HFFc6 (cell line): ENCODE measurements at regions not wholly inside any gene's neighbourhood (a gene's known extent, or its start where the extent isn't known, plus 50 kb on each side); places are given as distances from the start of the nearest gene placed in this dataset.

ENCODE experiments used
- DNase-seq: peaks from one replicate; pipeline ENCODE4 v3.0.0-alpha.2; 2018
- H3K27ac Mint-ChIP-seq: 2 replicates; pipeline ENCODE4 v1.8.0; 2020; ENCODE audit warnings: mild to moderate bottlenecking, mixed read lengths
- H3K27me3 Mint-ChIP-seq: 2 replicates; pipeline ENCODE4 v1.8.0; 2021; ENCODE audit warnings: mild to moderate bottlenecking, moderate library complexity, mixed read lengths; ENCODE audit not compliant: insufficient read depth
- H3K36me3 Mint-ChIP-seq: 2 replicates; pipeline ENCODE4 v1.8.0; 2021; ENCODE audit warnings: low read depth, mixed read lengths
- H3K4me1 Mint-ChIP-seq: 2 replicates; pipeline ENCODE4 v1.8.0; 2020; ENCODE audit warnings: low read depth, mixed read lengths
- H3K4me3 Mint-ChIP-seq: 2 replicates; pipeline ENCODE4 v1.8.0; 2020; ENCODE audit warnings: mild to moderate bottlenecking, moderate library complexity, mixed read lengths
- H3K9me3 Mint-ChIP-seq: 2 replicates; pipeline ENCODE4 v1.8.0; 2020; ENCODE audit warnings: mild to moderate bottlenecking, mixed read lengths
- CTCF ChIP-seq: fragments of 200-600 bp; sonication (generic); IDR thresholded peaks from 2 replicates; pipeline ENCODE4 v1.5.0; 2021; ENCODE audit warnings: antibody characterized with exemption, mild to moderate bottlenecking

GRCh38 chr11:29129844-29130243 is 887.0 kb downstream of the KCNA4 start:
- TF ChIP-seq CTCF = no peak
- Mint-ChIP-seq H3K27ac (peak overlapping the region; percentile 43), H3K36me3 (no peaks in the 10 kb centered on the region), H3K4me3 (no peak overlapping the region), H3K4me1 (peaks cover 57% of the 10 kb centered on the region), H3K27me3 (no peaks in the 10 kb centered on the region; the same call in 1 of the 2 replicates), H3K9me3 (no peaks in the 10 kb centered on the region)
- peak; percentile 60 for DNase-seq

GRCh38 chr11:29127461-29127860 is 889.4 kb downstream of the KCNA4 start:
- H3K9me3 Mint-ChIP-seq = no peaks in the 10 kb centered on the region
- DNase-seq = no peak
- no peak overlapping the region for H3K4me3 Mint-ChIP-seq
- no peak overlapping the region for H3K27ac Mint-ChIP-seq
- peaks cover 67% of the 10 kb centered on the region for H3K4me1 Mint-ChIP-seq
- no peak for TF ChIP-seq CTCF
- no peaks in the 10 kb centered on the region; the same call in 1 of the 2 replicates for H3K27me3 Mint-ChIP-seq
- H3K36me3 Mint-ChIP-seq = no peaks in the 10 kb centered on the region

- Mint-ChIP-seq H3K36me3 (no peaks in the 10 kb centered on the region), H3K4me1 (peaks cover 67% of the 10 kb centered on the region), H3K4me3 (no peak overlapping the region), H3K9me3 (no peaks in the 10 kb centered on the region), H3K27ac (no peak overlapping the region), H3K27me3 (no peaks in the 10 kb centered on the region; the same call in 1 of the 2 replicates)
- no peak for TF ChIP-seq CTCF
- DNase-seq = no peak
These were observed 891.2 kb downstream of the KCNA4 start for GRCh38 chr11:29125606-29126005.

- H3K36me3 Mint-ChIP-seq = no peaks in the 10 kb centered on the region
- DNase-seq = no peak
- peaks cover 67% of the 10 kb centered on the region for H3K4me1 Mint-ChIP-seq
- H3K27me3 Mint-ChIP-seq = no peaks in the 10 kb centered on the region; the same call in 1 of the 2 replicates
- no peak for TF ChIP-seq CTCF
- no peaks in the 10 kb centered on the region for H3K9me3 Mint-ChIP-seq
- H3K27ac Mint-ChIP-seq = peak overlapping the region; percentile 46; the same call in 1 of the 2 replicates
- H3K4me3 Mint-ChIP-seq = peak overlapping the region; percentile 48; the same call in 1 of the 2 replicates
These were observed 892.4 kb downstream of the KCNA4 start for GRCh38 chr11:29124470-29124869.

GRCh38 chr11:29119707-29120618 is 896.9 kb downstream of the KCNA4 start:
- no peaks in the 10 kb centered on the region for H3K9me3 Mint-ChIP-seq
- peak overlapping the region; percentile 86 for H3K4me3 Mint-ChIP-seq
- no peak for TF ChIP-seq CTCF
- no peaks in the 10 kb centered on the region for H3K27me3 Mint-ChIP-seq
- peak; percentile 91 for DNase-seq
- H3K4me1 Mint-ChIP-seq = peaks cover 73% of the 10 kb centered on the region
- H3K27ac Mint-ChIP-seq = peak overlapping the region; percentile 99
- no peaks in the 10 kb centered on the region for H3K36me3 Mint-ChIP-seq
